HepG2 (cell line): ENCODE measurements at regions not wholly inside any gene's neighbourhood (a gene's known extent, or its start where the extent isn't known, plus 50 kb on each side); places are given as distances from the start of the nearest gene placed in this dataset.

Experiments
- CEBPB ChIP-seq: IDR thresholded peaks from 2 replicates; pipeline ENCODE4 v1.6.1; 2011; ENCODE audit warnings: low read depth, low read length, improper control_type of control experiment, borderline replicate concordance
- CTCF ChIP-seq: sonication (generic); formaldehyde crosslinking; IDR thresholded peaks from 2 replicates; pipeline ENCODE4 v1.5.0; 2020; ENCODE audit warnings: mild to moderate bottlenecking, missing genetic modification reagents, moderate library complexity
- EED ChIP-seq: sonication (generic); formaldehyde crosslinking; IDR thresholded peaks from 2 replicates; pipeline ENCODE4 v1.5.0; 2020; ENCODE audit warnings: mild to moderate bottlenecking, missing genetic modification reagents
- MYC ChIP-seq: sonication (generic); formaldehyde crosslinking; IDR thresholded peaks from 2 replicates; pipeline ENCODE4 v1.9.0; 2021; ENCODE audit warnings: missing genetic modification reagents, borderline replicate concordance
- POLR2A ChIP-seq, 2 experiments: IDR thresholded peaks; 2 replicates each; pipeline ENCODE4 v1.6.1; 2011; ENCODE audit warnings: low read depth in 2 of 2, low read length in 2 of 2, mild to moderate bottlenecking in 1 of 2, moderate library complexity in 1 of 2; ENCODE audit not compliant: insufficient read depth in 1 of 2
- POLR2AphosphoS5 ChIP-seq: IDR thresholded peaks from 2 replicates; pipeline ENCODE4 v1.6.1; 2012; ENCODE audit warnings: low read depth, low read length
- RXRA ChIP-seq: sonication (generic); formaldehyde crosslinking; IDR thresholded peaks from 2 replicates; pipeline ENCODE4 v1.5.1; 2020; ENCODE audit warnings: missing genetic modification reagents
- SOX6 ChIP-seq, 2 experiments: fragments of 450-650 bp in 1 of 2; sonication (generic) in 1 of 2; formaldehyde crosslinking in 1 of 2; IDR thresholded peaks; 2 replicates each; pipeline versions ENCODE4 v1.4.0 to v1.6.1; 2017 to 2020; ENCODE audit warnings: antibody characterized with exemption in 1 of 2, mild to moderate bottlenecking in 1 of 2, missing genetic modification reagents in 1 of 2
- ZFP41 ChIP-seq: sonication (generic); formaldehyde crosslinking; IDR thresholded peaks from 2 replicates; pipeline ENCODE4 v1.4.0; 2020; ENCODE audit warnings: mild to moderate bottlenecking, missing genetic modification reagents, borderline replicate concordance

GRCh38 chr14:30468354-30468753 is 90.6 kb upstream of the G2E3 start:
- no peak for TF ChIP-seq MYC (CRISPR knock-in tag)
- TF ChIP-seq POLR2A (IDR thresholded peaks at IDR 0.05; ENCODE audit: insufficient read depth in 1 of 2, low read depth in 2 of 2, low read length in 2 of 2): no peak
- no peak for TF ChIP-seq SOX6 (IDR thresholded peaks at IDR 0.05)
- TF ChIP-seq SOX6 (CRISPR knock-in tag; IDR thresholded peaks at IDR 0.05): no peak
- TF ChIP-seq RXRA (CRISPR knock-in tag): no peak
- TF ChIP-seq EED: no peak
- no peak for TF ChIP-seq CTCF (CRISPR knock-in tag)
- TF ChIP-seq CEBPB: peak; percentile 98
- TF ChIP-seq POLR2AphosphoS5: no peak
- TF ChIP-seq ZFP41 (CRISPR knock-in tag): no peak
